ENCODE measurements at regions not wholly inside any gene's neighbourhood (a gene's known extent, or its start where the extent isn't known, plus 50 kb on each side); places are given as distances from the start of the nearest gene placed in this dataset.

DNA sequence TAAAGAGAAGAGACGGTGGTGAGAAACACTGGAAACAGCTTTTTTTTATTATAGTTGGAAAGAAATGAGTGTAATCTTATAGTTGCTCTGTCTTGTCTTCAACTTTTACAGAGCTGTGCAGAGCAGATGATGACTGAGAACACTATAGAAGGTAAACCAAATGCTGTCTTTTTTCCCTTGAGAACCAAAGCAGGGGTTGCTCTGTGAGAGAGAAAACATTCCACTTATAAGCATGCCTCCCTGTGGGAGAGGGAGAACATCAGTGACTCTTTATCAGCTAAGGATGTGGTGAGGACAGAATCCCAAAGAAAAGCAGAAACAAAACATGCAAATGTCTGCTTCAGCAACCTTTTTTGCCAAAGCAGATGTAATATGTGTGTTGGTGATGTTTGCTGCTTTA, 179.3 kb upstream of the HDDC2 start:
- ChIA-PET POLR2A (no interaction called here), CTCF (no interaction called here)
- Mint-ChIP-seq H3K27ac (no peak overlapping the region), H3K27me3 (peaks cover 3% of the 10 kb centered on the region), H3K36me3 (ENCODE audit: low read depth) (no peaks in the 10 kb centered on the region), H3K4me1 (ENCODE audit: low read depth) (no peaks in the 10 kb centered on the region), H3K4me3 (no peak overlapping the region), H3K9me3 (no peaks in the 10 kb centered on the region)
- ATAC-seq (no peak), DNase-seq (no peak)
- intact Hi-C loops (cut with micrococcal nuclease): no loop called here
- TF ChIP-seq, protein P1, sequence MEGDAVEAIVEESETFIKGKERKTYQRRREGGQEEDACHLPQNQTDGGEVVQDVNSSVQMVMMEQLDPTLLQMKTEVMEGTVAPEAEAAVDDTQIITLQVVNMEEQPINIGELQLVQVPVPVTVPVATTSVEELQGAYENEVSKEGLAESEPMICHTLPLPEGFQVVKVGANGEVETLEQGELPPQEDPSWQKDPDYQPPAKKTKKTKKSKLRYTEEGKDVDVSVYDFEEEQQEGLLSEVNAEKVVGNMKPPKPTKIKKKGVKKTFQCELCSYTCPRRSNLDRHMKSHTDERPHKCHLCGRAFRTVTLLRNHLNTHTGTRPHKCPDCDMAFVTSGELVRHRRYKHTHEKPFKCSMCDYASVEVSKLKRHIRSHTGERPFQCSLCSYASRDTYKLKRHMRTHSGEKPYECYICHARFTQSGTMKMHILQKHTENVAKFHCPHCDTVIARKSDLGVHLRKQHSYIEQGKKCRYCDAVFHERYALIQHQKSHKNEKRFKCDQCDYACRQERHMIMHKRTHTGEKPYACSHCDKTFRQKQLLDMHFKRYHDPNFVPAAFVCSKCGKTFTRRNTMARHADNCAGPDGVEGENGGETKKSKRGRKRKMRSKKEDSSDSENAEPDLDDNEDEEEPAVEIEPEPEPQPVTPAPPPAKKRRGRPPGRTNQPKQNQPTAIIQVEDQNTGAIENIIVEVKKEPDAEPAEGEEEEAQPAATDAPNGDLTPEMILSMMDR (IDR thresholded peaks at IDR 0.05): no peak

DNA sequence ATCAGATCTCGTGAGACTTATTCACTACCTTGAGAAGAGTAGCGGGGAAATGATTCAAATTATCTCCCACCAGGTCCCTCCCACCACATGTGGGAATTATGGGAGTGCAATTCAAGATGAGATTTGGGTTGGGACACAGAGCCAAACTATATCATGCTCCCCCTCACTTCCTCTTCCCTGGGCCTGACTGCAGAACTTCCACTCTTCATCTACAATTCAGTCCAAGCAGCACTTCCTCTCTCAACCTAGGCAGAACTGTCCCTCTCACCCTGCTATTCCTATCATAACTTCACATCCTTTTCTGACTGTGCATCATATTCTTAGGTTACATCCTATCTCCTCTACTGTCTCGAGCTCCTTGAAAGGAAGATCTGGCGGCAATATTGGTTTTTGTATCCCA, 184.0 kb upstream of the HDDC2 start:
- Mint-ChIP-seq H3K27ac (no peak overlapping the region), H3K27me3 (peaks cover 7% of the 10 kb centered on the region), H3K4me3 (no peak overlapping the region), H3K36me3 (ENCODE audit: low read depth) (no peaks in the 10 kb centered on the region), H3K9me3 (no peaks in the 10 kb centered on the region), H3K4me1 (ENCODE audit: low read depth) (no peaks in the 10 kb centered on the region)
- ChIA-PET CTCF (no interaction called here), POLR2A (interaction anchor here (0.6 kb wide), 1 partner anchor 1557 kb away, joined by 3 read pairs; no protein-coding TSS in a partner anchor)
- DNase-seq (no peak), ATAC-seq (no peak)
- TF ChIP-seq, protein P1 (IDR thresholded peaks at IDR 0.05): no peak
- intact Hi-C loops (cut with micrococcal nuclease): no loop called here

DNA sequence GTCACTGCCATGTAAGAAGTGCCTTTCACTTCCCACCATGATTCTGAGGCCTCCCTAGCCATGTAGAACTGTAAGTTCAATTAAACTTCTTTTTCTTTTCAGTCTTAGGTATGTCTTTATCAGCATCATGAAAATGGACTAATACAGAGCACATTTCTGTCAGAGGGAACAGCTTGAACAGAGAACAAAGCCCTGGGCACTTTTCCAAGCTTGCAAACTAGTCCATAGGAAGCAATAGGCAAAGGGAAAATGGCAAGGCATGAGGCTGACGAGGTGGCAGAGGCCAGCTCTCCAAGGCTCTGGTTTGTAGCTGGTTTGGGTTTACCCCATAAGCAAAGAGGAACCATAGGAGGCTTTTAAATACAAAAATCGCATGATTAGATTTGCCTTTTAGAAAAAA, 185.1 kb upstream of the HDDC2 start:
- no peak for ATAC-seq
- CTCF ChIA-PET: no interaction called here

DNA sequence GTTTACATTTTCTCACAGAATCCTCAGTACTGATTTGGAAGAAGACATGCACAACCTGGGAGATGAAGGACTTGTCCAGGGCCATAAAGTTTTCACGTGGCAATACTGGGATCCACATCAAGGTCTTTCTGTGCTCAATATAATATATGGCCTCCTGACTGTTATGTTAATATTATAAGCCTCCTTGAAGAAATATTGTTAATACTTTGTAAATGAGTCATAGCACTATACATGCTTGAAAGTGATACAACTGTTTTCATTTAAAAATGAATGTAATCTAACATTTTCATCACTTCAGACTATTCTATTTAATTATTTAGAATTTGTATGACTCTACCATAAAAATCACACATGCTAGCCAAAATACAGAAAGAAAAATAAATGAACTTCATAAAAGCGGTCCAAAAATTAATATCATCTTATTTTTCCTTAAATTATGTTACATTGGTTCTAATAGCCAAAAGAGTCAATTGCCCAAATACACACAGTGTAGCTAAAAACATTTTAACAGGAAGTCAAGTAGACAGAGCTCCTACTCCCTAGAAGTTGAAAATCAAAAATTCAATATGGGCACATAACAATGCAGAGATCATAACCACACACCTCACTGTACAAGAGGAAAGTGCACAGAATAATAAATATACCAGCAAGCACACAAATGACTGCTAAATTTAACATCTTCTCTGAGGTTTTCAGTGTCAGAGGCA, 188.0 kb upstream of the HDDC2 start:
- ATAC-seq (no peak), DNase-seq (no peak)
- no peaks in the 10 kb centered on the region for H3K36me3 Mint-ChIP-seq (ENCODE audit: low read depth)
- no peak overlapping the region for H3K4me3 Mint-ChIP-seq
- TF ChIP-seq, protein P1 (IDR thresholded peaks at IDR 0.05): no peak
- H3K27me3 Mint-ChIP-seq: peaks cover 7% of the 10 kb centered on the region
- no peaks in the 10 kb centered on the region for H3K9me3 Mint-ChIP-seq
- intact Hi-C loops (cut with micrococcal nuclease): no loop called here
- POLR2A ChIA-PET: no interaction called here
- no peaks in the 10 kb centered on the region for H3K4me1 Mint-ChIP-seq (ENCODE audit: low read depth)
- H3K27ac Mint-ChIP-seq: no peak overlapping the region
- CTCF ChIA-PET: no interaction called here

More for the DNA sequence above, 185.1 kb upstream of the HDDC2 start:
- Mint-ChIP-seq H3K27me3 (peaks cover 10% of the 10 kb centered on the region), H3K9me3 (no peaks in the 10 kb centered on the region), H3K36me3 (ENCODE audit: low read depth) (no peaks in the 10 kb centered on the region), H3K27ac (no peak overlapping the region), H3K4me1 (ENCODE audit: low read depth) (no peaks in the 10 kb centered on the region), H3K4me3 (no peak overlapping the region)
- intact Hi-C loops (cut with micrococcal nuclease): no loop called here
- POLR2A ChIA-PET: no interaction called here
- no peak for DNase-seq
- TF ChIP-seq, protein P1 (IDR thresholded peaks at IDR 0.05): no peak

DNA sequence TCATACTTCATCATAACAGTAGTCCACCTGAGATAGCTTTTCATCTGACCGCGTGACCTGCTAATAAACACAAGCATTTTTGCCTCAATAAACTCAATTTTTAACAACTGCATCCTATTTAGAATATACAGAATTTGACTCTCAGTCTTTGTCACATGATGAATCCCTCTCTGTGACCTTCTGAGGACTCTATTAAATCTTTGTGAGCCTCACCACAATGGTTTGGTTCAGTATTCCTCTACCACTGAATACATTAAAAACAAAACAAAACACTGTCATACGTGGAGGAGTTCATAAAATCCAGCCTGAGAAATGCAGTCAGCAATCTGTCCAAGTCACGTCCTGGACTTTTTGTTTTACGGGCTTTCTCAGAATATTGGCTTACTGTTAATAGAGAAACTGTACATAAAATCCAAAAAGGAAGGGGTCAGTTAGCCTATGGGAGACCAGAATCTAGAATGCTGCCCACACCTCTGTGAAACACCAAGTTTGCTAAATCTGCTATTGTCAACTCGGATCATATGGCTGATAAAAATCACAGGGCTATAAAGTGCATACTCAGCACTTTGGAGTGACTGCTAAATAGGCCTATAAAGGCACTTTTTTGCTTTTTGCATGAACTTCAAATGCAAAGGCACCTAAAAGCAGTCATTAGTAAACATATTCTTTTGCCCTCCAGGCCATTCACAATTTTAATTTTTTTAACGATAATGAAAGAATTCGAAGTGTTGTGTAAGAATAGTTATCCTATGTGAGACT, 190.3 kb upstream of the HDDC2 start:
- TF ChIP-seq, protein P1 (IDR thresholded peaks at IDR 0.05): no peak
- Mint-ChIP-seq H3K27ac (no peak overlapping the region), H3K36me3 (ENCODE audit: low read depth) (no peaks in the 10 kb centered on the region), H3K27me3 (peaks cover 5% of the 10 kb centered on the region), H3K9me3 (no peaks in the 10 kb centered on the region), H3K4me1 (ENCODE audit: low read depth) (no peaks in the 10 kb centered on the region), H3K4me3 (no peak overlapping the region)
- intact Hi-C loops (cut with micrococcal nuclease): no loop called here
- ATAC-seq: no peak
- ChIA-PET CTCF (no interaction called here), POLR2A (no interaction called here)
- DNase-seq: no peak
